PC-3 (cell line): ENCODE measurements at regions not wholly inside any gene's neighbourhood (a gene's known extent, or its start where the extent isn't known, plus 50 kb on each side); places are given as distances from the start of the nearest gene placed in this dataset.

Experiments
- EZH2phosphoT487 ChIP-seq: fragments of 300-600 bp; sonication (generic); IDR thresholded peaks from 2 replicates; pipeline ENCODE4 v1.6.1; 2018; ENCODE audit warnings: mild to moderate bottlenecking, antibody characterized with exemption, low read length, borderline replicate concordance
- TF ChIP-seq, protein P1 (sequence below): fragments of 300-600 bp; sonication (generic); conservative IDR thresholded peaks from 2 replicates; pipeline ENCODE4 v1.5.1; 2017; ENCODE audit warnings: antibody characterized with exemption, low read depth, mild to moderate bottlenecking, low read length

DNA sequence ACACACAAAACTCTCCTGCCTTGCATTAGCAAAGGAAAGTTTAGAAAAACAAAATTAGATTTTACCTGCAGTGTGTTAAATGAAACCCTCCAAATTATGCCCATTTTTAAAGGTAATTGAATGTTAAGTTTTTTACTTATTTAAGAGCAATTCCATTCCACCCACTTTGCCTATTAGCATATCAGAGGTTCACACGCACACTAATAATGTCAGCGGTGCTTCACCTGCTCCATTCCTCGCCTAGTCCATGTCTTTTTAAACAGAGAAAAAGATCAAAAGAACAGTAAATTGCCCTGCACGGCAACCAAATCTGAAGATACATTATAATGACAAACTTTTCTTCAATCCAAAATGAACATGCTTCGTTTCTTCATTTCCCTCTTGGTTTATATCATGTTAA, 97.3 kb upstream of the LRRN1 start:
- TF ChIP-seq, protein P1, sequence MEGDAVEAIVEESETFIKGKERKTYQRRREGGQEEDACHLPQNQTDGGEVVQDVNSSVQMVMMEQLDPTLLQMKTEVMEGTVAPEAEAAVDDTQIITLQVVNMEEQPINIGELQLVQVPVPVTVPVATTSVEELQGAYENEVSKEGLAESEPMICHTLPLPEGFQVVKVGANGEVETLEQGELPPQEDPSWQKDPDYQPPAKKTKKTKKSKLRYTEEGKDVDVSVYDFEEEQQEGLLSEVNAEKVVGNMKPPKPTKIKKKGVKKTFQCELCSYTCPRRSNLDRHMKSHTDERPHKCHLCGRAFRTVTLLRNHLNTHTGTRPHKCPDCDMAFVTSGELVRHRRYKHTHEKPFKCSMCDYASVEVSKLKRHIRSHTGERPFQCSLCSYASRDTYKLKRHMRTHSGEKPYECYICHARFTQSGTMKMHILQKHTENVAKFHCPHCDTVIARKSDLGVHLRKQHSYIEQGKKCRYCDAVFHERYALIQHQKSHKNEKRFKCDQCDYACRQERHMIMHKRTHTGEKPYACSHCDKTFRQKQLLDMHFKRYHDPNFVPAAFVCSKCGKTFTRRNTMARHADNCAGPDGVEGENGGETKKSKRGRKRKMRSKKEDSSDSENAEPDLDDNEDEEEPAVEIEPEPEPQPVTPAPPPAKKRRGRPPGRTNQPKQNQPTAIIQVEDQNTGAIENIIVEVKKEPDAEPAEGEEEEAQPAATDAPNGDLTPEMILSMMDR, result no peak
- TF ChIP-seq EZH2phosphoT487, result no peak
